SK-N-SH treated with all-trans-retinoic acid at 6 μM for 48 hours (cell line): ENCODE measurements at regions not wholly inside any gene's neighbourhood (a gene's known extent, or its start where the extent isn't known, plus 50 kb on each side); places are given as distances from the start of the nearest gene placed in this dataset.

ENCODE experiments used
- ATAC-seq: fragments of 200-7000 bp; cut with Tn5 transposase; 3 replicates; pipeline ENCODE4 v1.9.1; 2020; ENCODE audit warnings: mild to moderate bottlenecking, moderate library complexity
- ARNTL ChIP-seq: fragments of 450-650 bp; formaldehyde crosslinking; IDR thresholded peaks from 2 replicates; pipeline ENCODE4 v1.5.0; 2020; ENCODE audit warnings: low read depth, mild to moderate bottlenecking, moderate library complexity, borderline replicate concordance
- BACH2 ChIP-seq: fragments of 250-450 bp; sonication (Bioruptor Pico); IDR thresholded peaks from 2 replicates; pipeline ENCODE4 v1.9.0; 2021; ENCODE audit warnings: mild to moderate bottlenecking, borderline replicate concordance
- CREB5 ChIP-seq: fragments of 250-450 bp; sonication (Bioruptor Pico); IDR thresholded peaks from 2 replicates; pipeline ENCODE4 v1.5.1; 2020; ENCODE audit warnings: low read depth, mild to moderate bottlenecking, moderate library complexity
- CSRNP3 ChIP-seq: fragments of 250-450 bp; sonication (Bioruptor Pico); IDR thresholded peaks from 2 replicates; pipeline ENCODE4 v1.5.1; 2021; ENCODE audit warnings: mild to moderate bottlenecking, moderate library complexity
- ESRRG ChIP-seq: fragments of 250-450 bp; sonication (Bioruptor Pico); IDR thresholded peaks from 2 replicates; pipeline ENCODE4 v1.6.1; 2021; ENCODE audit warnings: mild to moderate bottlenecking
- GLIS3 ChIP-seq: fragments of 250-450 bp; sonication (Bioruptor Pico); IDR thresholded peaks from 2 replicates; pipeline ENCODE4 v1.5.0; 2020; ENCODE audit warnings: mild to moderate bottlenecking, moderate library complexity
- ISL1 ChIP-seq: fragments of 250-450 bp; sonication (Bioruptor Pico); IDR thresholded peaks from 2 replicates; pipeline ENCODE4 v2.1.2; 2022; ENCODE audit warnings: mild to moderate bottlenecking, moderate library complexity
- OSR1 ChIP-seq: fragments of 250-450 bp; sonication (Bioruptor Pico); IDR thresholded peaks from 2 replicates; pipeline ENCODE4 v1.8.0; 2022; ENCODE audit warnings: moderate library complexity, mild to moderate bottlenecking, inconsistent platforms
- PATZ1 ChIP-seq: fragments of 250-450 bp; sonication (Bioruptor Pico); IDR thresholded peaks from 2 replicates; pipeline ENCODE4 v1.8.0; 2020; ENCODE audit warnings: mild to moderate bottlenecking, moderate library complexity, borderline replicate concordance
- POU6F1 ChIP-seq: fragments of 250-450 bp; sonication (Bioruptor Pico); IDR thresholded peaks from 2 replicates; pipeline ENCODE4 v1.8.0; 2021; ENCODE audit warnings: low read depth, mild to moderate bottlenecking, moderate library complexity, borderline replicate concordance
- PPARA ChIP-seq: fragments of 250-450 bp; sonication (Bioruptor Pico); IDR thresholded peaks from 2 replicates; pipeline ENCODE4 v1.5.0; 2020; ENCODE audit warnings: mild to moderate bottlenecking, borderline replicate concordance
- RARB ChIP-seq: fragments of 250-450 bp; sonication (Bioruptor Pico); IDR thresholded peaks from 2 replicates; pipeline ENCODE4 v1.8.0; 2021; ENCODE audit warnings: mild to moderate bottlenecking, moderate library complexity
- SNAI2 ChIP-seq: fragments of 250-450 bp; sonication (Bioruptor Pico); IDR thresholded peaks from 2 replicates; pipeline ENCODE4 v1.5.0; 2020; ENCODE audit warnings: mild to moderate bottlenecking, moderate library complexity
- TCF4 ChIP-seq: fragments of 250-450 bp; sonication (Bioruptor Pico); IDR thresholded peaks from 2 replicates; pipeline ENCODE4 v1.8.0; 2021; ENCODE audit warnings: mild to moderate bottlenecking, moderate library complexity, borderline replicate concordance
- TOX ChIP-seq: fragments of 250-450 bp; sonication (Bioruptor Pico); IDR thresholded peaks from 2 replicates; pipeline ENCODE4 v1.8.0; 2021; ENCODE audit warnings: mild to moderate bottlenecking, moderate library complexity, borderline replicate concordance
- TSHZ2 ChIP-seq: fragments of 250-450 bp; sonication (Bioruptor Pico); IDR thresholded peaks from 2 replicates; pipeline ENCODE4 v1.5.0; 2020; ENCODE audit warnings: mild to moderate bottlenecking, moderate library complexity
- ZC3H10 ChIP-seq: fragments of 250-450 bp; sonication (Bioruptor Pico); IDR thresholded peaks from 2 replicates; pipeline ENCODE4 v1.5.1; 2021; ENCODE audit warnings: mild to moderate bottlenecking, moderate library complexity
- ZNF70 ChIP-seq: fragments of 450-650 bp; formaldehyde crosslinking; IDR thresholded peaks from 2 replicates; pipeline ENCODE4 v1.5.0; 2020; ENCODE audit warnings: mild to moderate bottlenecking, moderate library complexity
- ZNF8 ChIP-seq: fragments of 450-650 bp; formaldehyde crosslinking; IDR thresholded peaks from 2 replicates; pipeline ENCODE4 v1.5.0; 2020; ENCODE audit warnings: mild to moderate bottlenecking, moderate library complexity

GRCh38 chr16:61270726-61271125 lies 765.5 kb downstream of the CDH8 start:
- TF ChIP-seq SNAI2 (CRISPR knock-in tag) = no peak
- TF ChIP-seq GLIS3 (CRISPR knock-in tag) = no peak
- no peak for TF ChIP-seq BACH2 (CRISPR knock-in tag)
- no peak for TF ChIP-seq POU6F1 (CRISPR knock-in tag)
- TF ChIP-seq TOX (CRISPR knock-in tag) = no peak
- TF ChIP-seq TSHZ2 (CRISPR knock-in tag) = no peak
- TF ChIP-seq PATZ1 (CRISPR knock-in tag) = no peak
- TF ChIP-seq CSRNP3 (CRISPR knock-in tag) = no peak
- TF ChIP-seq ZNF8 = no peak
- TF ChIP-seq ZNF70 (CRISPR knock-in tag) = no peak
- no peak for TF ChIP-seq ZC3H10 (CRISPR knock-in tag)
- no peak for TF ChIP-seq ESRRG (CRISPR knock-in tag)
- TF ChIP-seq OSR1 (CRISPR knock-in tag) = no peak
- TF ChIP-seq CREB5 (CRISPR knock-in tag) = no peak
- TF ChIP-seq ISL1 (CRISPR knock-in tag) = no peak
- no peak for ATAC-seq

GRCh38 chr16:61263400-61263799 lies 772.8 kb downstream of the CDH8 start:
- no peak for ATAC-seq

GRCh38 chr16:61261315-61261714 lies 774.9 kb downstream of the CDH8 start:
- no peak for ATAC-seq
- TF ChIP-seq TSHZ2 (CRISPR knock-in tag) = no peak
- TF ChIP-seq TCF4 (CRISPR knock-in tag) = no peak
- TF ChIP-seq TOX (CRISPR knock-in tag) = no peak
- no peak for TF ChIP-seq RARB
- no peak for TF ChIP-seq POU6F1 (CRISPR knock-in tag)
- no peak for TF ChIP-seq GLIS3 (CRISPR knock-in tag)
- TF ChIP-seq ESRRG (CRISPR knock-in tag) = no peak
- no peak for TF ChIP-seq CREB5 (CRISPR knock-in tag)

More at GRCh38 chr16:61263400-61263799, 772.8 kb downstream of the CDH8 start:
- TF ChIP-seq ARNTL (no peak), GLIS3 (CRISPR knock-in tag) (no peak), TOX (CRISPR knock-in tag) (no peak), CSRNP3 (CRISPR knock-in tag) (no peak), PPARA (CRISPR knock-in tag) (no peak)
- TF ChIP-seq, all 23 proteins: peak for 0
